HEK293 (cell line): ENCODE measurements at regions not wholly inside any gene's neighbourhood (a gene's known extent, or its start where the extent isn't known, plus 50 kb on each side); places are given as distances from the start of the nearest gene placed in this dataset.

Experiments used
- CTCF ChIA-PET: fragments of 350-600 bp; formaldehyde crosslinking; extraction: SDS; loops from one replicate; lab custom pipeline; 2021; ENCODE audit warnings: antibody characterized with exemption; lab: Yijun Ruan, JAX
- POLR2A ChIA-PET: fragments of 300-600 bp; formaldehyde crosslinking; extraction: SDS; loops from one replicate; lab custom pipeline; 2020; ENCODE audit warnings: antibody characterized with exemption, inconsistent platforms; lab: Yijun Ruan, JAX
- H3K27ac ChIP-seq: fragments of 200-500 bp; sonication (Bioruptor generic); 2 replicates; pipeline ENCODE4 v1.5.1; 2014; ENCODE audit warnings: low read depth, low read length, control low read depth, inconsistent platforms; ENCODE audit errors: extremely low read depth
- H3K36me3 ChIP-seq, 2 experiments: fragments of 200-500 bp in 1 of 2; sonication (Bioruptor generic) in 1 of 2; 1 replicate in 1 of 2; 2 replicates in 1 of 2; pipeline ENCODE4 v1.5.1; 2014 to 2017; ENCODE audit warnings: inconsistent platforms in 2 of 2, low read length in 2 of 2; ENCODE audit not compliant: control insufficient read depth in 2 of 2, insufficient read depth in 1 of 2
- H3K4me1 ChIP-seq: fragments of 200-500 bp; sonication (Bioruptor generic); 2 replicates; pipeline ENCODE4 v1.5.1; 2014; ENCODE audit warnings: mild to moderate bottlenecking, low read length, inconsistent platforms; ENCODE audit not compliant: control insufficient read depth, insufficient read depth
- H3K4me3 ChIP-seq: 2 replicates; pipeline ENCODE4 v1.5.1; 2011; ENCODE audit warnings: low read depth, mild to moderate bottlenecking, control low read depth, low read length, moderate library complexity
- H3K9me3 ChIP-seq: fragments of 200-500 bp; sonication (Bioruptor generic); 2 replicates; pipeline ENCODE4 v1.5.1; 2014; ENCODE audit warnings: low read depth, low read length, inconsistent platforms; ENCODE audit not compliant: control insufficient read depth, insufficient read depth
- GFI1B ChIP-seq: fragments of 450-650 bp; formaldehyde crosslinking; IDR thresholded peaks from 2 replicates; pipeline ENCODE4 v1.5.1; 2016; ENCODE audit warnings: missing biosample characterization, missing genetic modification characterization
- HIC1 ChIP-seq: fragments of 450-650 bp; formaldehyde crosslinking; IDR thresholded peaks from 2 replicates; pipeline ENCODE4 v1.5.1; 2016; ENCODE audit warnings: missing biosample characterization, missing genetic modification characterization
- PRDM2 ChIP-seq: fragments of 450-650 bp; formaldehyde crosslinking; IDR thresholded peaks from 2 replicates; pipeline ENCODE4 v1.5.1; 2016; ENCODE audit warnings: missing biosample characterization, missing genetic modification characterization, borderline replicate concordance
- SETDB1 ChIP-seq: IDR thresholded peaks from one replicate; pipeline ENCODE4 v1.6.1; 2017; ENCODE audit warnings: mild to moderate bottlenecking, low read length, moderate library complexity, mixed read lengths; ENCODE audit not compliant: insufficient read length
- SP7 ChIP-seq: fragments of 450-650 bp; formaldehyde crosslinking; IDR thresholded peaks from 2 replicates; pipeline ENCODE4 v1.5.1; 2016; ENCODE audit warnings: missing biosample characterization, missing genetic modification characterization
- TRIM28 ChIP-seq: IDR thresholded peaks from 2 replicates; pipeline ENCODE4 v1.6.1; 2011; ENCODE audit warnings: low read length, control low read depth, borderline replicate concordance
- ZEB2 ChIP-seq: fragments of 450-650 bp; formaldehyde crosslinking; IDR thresholded peaks from 2 replicates; pipeline ENCODE4 v1.5.1; 2016; ENCODE audit warnings: missing biosample characterization, missing genetic modification characterization
- ZNF112 ChIP-seq: fragments of 450-650 bp; formaldehyde crosslinking; IDR thresholded peaks from 2 replicates; pipeline ENCODE4 v1.5.0; 2017; ENCODE audit warnings: missing biosample characterization, missing genetic modification characterization
- ZNF248 ChIP-seq: fragments of 450-650 bp; formaldehyde crosslinking; IDR thresholded peaks from 2 replicates; pipeline ENCODE4 v1.5.1; 2017; ENCODE audit warnings: missing biosample characterization, missing genetic modification characterization
- ZNF26 ChIP-seq: fragments of 450-650 bp; formaldehyde crosslinking; IDR thresholded peaks from 2 replicates; pipeline ENCODE4 v1.5.1; 2016; ENCODE audit warnings: missing biosample characterization, missing genetic modification characterization
- ZNF280C ChIP-seq: fragments of 450-650 bp; formaldehyde crosslinking; IDR thresholded peaks from 2 replicates; pipeline ENCODE4 v1.5.1; 2016; ENCODE audit warnings: missing biosample characterization, missing genetic modification characterization
- ZNF366 ChIP-seq: fragments of 450-650 bp; formaldehyde crosslinking; conservative IDR thresholded peaks from 2 replicates; pipeline ENCODE4 v1.5.1; 2016; ENCODE audit warnings: missing biosample characterization, missing genetic modification characterization
- ZNF394 ChIP-seq: fragments of 450-650 bp; formaldehyde crosslinking; IDR thresholded peaks from 2 replicates; pipeline ENCODE4 v1.5.1; 2016; ENCODE audit warnings: missing biosample characterization, missing genetic modification characterization, mild to moderate bottlenecking, moderate library complexity, borderline replicate concordance
- ZNF514 ChIP-seq: fragments of 450-650 bp; formaldehyde crosslinking; IDR thresholded peaks from 2 replicates; pipeline ENCODE4 v1.5.1; 2016; ENCODE audit warnings: missing biosample characterization, missing genetic modification characterization
- ZNF677 ChIP-seq: fragments of 450-650 bp; IDR thresholded peaks from 2 replicates; pipeline ENCODE4 v1.5.0; 2018; ENCODE audit warnings: missing biosample characterization, mild to moderate bottlenecking, missing genetic modification characterization, moderate library complexity
- TF ChIP-seq, protein P1 (sequence below): IDR thresholded peaks from 2 replicates; pipeline ENCODE4 v1.6.1; 2011; ENCODE audit warnings: mild to moderate bottlenecking, low read depth, low read length, borderline replicate concordance

DNA sequence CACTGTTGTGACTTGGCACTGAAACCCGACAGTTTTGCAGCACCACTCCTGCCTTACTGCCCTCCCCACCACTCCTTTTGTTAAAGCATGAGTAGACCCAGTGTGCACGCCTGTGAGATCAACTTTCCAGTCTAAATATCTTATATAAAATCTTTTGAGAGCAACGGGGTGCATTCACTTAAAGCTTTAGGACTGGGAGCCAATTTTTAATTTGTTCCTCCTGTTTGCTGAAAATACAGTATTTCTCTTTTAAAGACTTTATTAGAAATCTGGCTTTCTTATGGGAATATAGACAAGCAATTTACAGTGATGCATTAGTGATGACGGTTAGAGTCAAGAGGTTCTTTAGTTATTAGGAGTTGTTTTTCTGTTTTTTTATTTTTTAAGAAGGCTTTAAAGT, 397.5 kb downstream of the TMEM167A start (continued):
- TF ChIP-seq ZNF394 (tag by site-specific recombination) (no peak), HIC1 (no peak), ZNF112 (tag by site-specific recombination) (no peak), SP7 (tag by site-specific recombination) (no peak), ZNF514 (tag by site-specific recombination) (no peak), PRDM2 (no peak), GFI1B (tag by site-specific recombination) (no peak), TRIM28 (no peak), ZNF280C (no peak), ZEB2 (tag by site-specific recombination) (no peak), ZNF248 (no peak)

DNA sequence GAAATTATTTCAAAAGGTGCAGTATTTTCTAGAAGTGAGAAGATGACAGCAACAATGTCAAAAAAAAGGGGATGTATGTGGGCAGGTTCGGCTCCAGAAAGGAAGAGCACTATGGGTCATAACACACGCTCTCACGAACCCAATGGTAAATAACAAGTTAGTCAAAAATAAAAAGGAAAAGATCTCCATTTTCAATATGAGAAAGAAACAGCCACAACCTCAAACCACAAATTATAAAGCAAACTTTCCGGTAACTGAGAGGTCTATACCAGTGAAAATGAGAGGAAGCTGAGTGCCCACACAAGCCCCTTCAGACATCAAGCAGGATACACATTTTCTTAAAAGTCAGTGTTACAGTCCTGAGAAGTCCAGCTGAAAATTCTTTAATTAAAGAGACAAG, 398.5 kb upstream of the RPS23 start:
- no peak overlapping the region for H3K27ac ChIP-seq
- H3K36me3 ChIP-seq, result no peaks in the 10 kb centered on the region
- no peak overlapping the region for H3K4me3 ChIP-seq
- H3K4me1 ChIP-seq, result no peaks in the 10 kb centered on the region
- CTCF ChIA-PET, result no interaction called here
- no peak for TF ChIP-seq ZNF677 (tag by site-specific recombination)
- no peak for TF ChIP-seq SETDB1
- TF ChIP-seq, protein P1, sequence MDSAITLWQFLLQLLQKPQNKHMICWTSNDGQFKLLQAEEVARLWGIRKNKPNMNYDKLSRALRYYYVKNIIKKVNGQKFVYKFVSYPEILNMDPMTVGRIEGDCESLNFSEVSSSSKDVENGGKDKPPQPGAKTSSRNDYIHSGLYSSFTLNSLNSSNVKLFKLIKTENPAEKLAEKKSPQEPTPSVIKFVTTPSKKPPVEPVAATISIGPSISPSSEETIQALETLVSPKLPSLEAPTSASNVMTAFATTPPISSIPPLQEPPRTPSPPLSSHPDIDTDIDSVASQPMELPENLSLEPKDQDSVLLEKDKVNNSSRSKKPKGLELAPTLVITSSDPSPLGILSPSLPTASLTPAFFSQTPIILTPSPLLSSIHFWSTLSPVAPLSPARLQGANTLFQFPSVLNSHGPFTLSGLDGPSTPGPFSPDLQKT, result no peak
- no peak for TF ChIP-seq ZNF26
- TF ChIP-seq ZNF366 (tag by site-specific recombination), result no peak
- TF ChIP-seq, all 188 proteins: peak for 0
- no peaks in the 10 kb centered on the region for H3K9me3 ChIP-seq
- POLR2A ChIA-PET, result no interaction called here
